Suppressor macrophage (primary cell): ENCODE measurements at regions not wholly inside any gene's neighbourhood (a gene's known extent, or its start where the extent isn't known, plus 50 kb on each side); places are given as distances from the start of the nearest gene placed in this dataset.
"Not testable (repeated sequence)": the region's sequence is repeated elsewhere in the genome, so short reads cannot be mapped to it uniquely, and the experiment has no call there.

Experiments
- DNase-seq, 4 experiments: peaks; one replicate each; pipeline ENCODE4 v3.0.0-alpha.2; 2020 to 2022

GRCh38 chr6:78593898-78594667 is 273.3 kb upstream of the IRAK1BP1 start:
- DNase-seq: no peak

- no peak for DNase-seq
These were observed 272.7 kb upstream of the IRAK1BP1 start for GRCh38 chr6:78594668-78595066.

GRCh38 chr6:78597966-78598365 is 269.4 kb upstream of the IRAK1BP1 start:
- DNase-seq: no peak

GRCh38 chr6:78598966-78599365 is 268.4 kb upstream of the IRAK1BP1 start:
- no peak for DNase-seq

- no peak for DNase-seq
These were observed 267.8 kb upstream of the IRAK1BP1 start for GRCh38 chr6:78599526-78599925.

- DNase-seq: no peak
These were observed 261.4 kb upstream of the IRAK1BP1 start for GRCh38 chr6:78605909-78606446.

- DNase-seq: no peak
These were observed 260.2 kb upstream of the IRAK1BP1 start for GRCh38 chr6:78607189-78607588.

- no peak for DNase-seq
These were observed 256.2 kb upstream of the IRAK1BP1 start for GRCh38 chr6:78611102-78611620.

GRCh38 chr6:78611886-78612480 is 255.4 kb upstream of the IRAK1BP1 start:
- peak in 2 of 4 experiments; percentile 7 to 16 for DNase-seq

GRCh38 chr6:78614961-78615360 is 252.4 kb upstream of the IRAK1BP1 start:
- DNase-seq: no peak

GRCh38 chr6:78615430-78615904 is 251.9 kb upstream of the IRAK1BP1 start:
- no peak for DNase-seq

- DNase-seq: no peak
These were observed 248.4 kb upstream of the IRAK1BP1 start for GRCh38 chr6:78618970-78619369.

GRCh38 chr6:78623554-78623953 is 243.8 kb upstream of the IRAK1BP1 start:
- DNase-seq: no peak

- DNase-seq: no peak
These were observed 238.1 kb upstream of the IRAK1BP1 start for GRCh38 chr6:78629154-78629721.

- no peak for DNase-seq
These were observed 237.5 kb upstream of the IRAK1BP1 start for GRCh38 chr6:78629836-78630235.

- DNase-seq: no peak
These were observed 235.4 kb upstream of the IRAK1BP1 start for GRCh38 chr6:78631976-78632375.

- DNase-seq: no peak
These were observed 227.9 kb upstream of the IRAK1BP1 start for GRCh38 chr6:78639111-78640110.

GRCh38 chr6:78643976-78644375 is 223.4 kb upstream of the IRAK1BP1 start:
- not testable (repeated sequence) for DNase-seq

- DNase-seq: not testable (repeated sequence)
These were observed 220.6 kb upstream of the IRAK1BP1 start for GRCh38 chr6:78646542-78647415.

- not testable (repeated sequence) for DNase-seq
These were observed 201.5 kb upstream of the IRAK1BP1 start for GRCh38 chr6:78665819-78666218.

GRCh38 chr6:78666764-78667163 is 200.6 kb upstream of the IRAK1BP1 start:
- DNase-seq: no peak
